22Rv1 (cell line): ENCODE measurements at regions not wholly inside any gene's neighbourhood (a gene's known extent, or its start where the extent isn't known, plus 50 kb on each side); places are given as distances from the start of the nearest gene placed in this dataset.

ENCODE experiments used
- ZFX ChIP-seq: fragments of 450-650 bp; IDR thresholded peaks from 2 replicates; pipeline ENCODE4 v1.6.1; 2017; ENCODE audit warnings: antibody characterized with exemption, borderline replicate concordance
- TF ChIP-seq, protein P1 (sequence below): fragments of 450-650 bp; IDR thresholded peaks from 2 replicates; pipeline ENCODE4 v1.5.1; 2017; ENCODE audit warnings: mild to moderate bottlenecking

DNA sequence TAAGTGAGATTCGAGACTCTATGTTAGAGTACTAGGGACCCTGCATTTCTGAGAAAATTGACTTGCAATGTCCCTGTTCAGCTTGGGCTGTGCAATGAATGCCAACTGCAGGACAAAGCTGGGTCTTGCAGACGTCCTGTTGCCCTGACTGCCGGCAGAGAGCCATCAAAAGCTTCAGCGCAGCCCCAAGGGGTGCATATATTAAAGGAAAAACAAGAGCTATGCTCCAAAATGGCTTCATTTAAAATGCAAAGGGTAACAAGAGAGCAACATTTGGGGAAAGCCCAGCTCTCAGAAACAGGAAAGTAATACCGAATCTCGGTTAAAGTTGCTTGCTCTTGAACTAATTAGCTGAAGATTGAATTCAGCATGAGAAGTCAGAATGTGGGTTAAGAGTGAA, 110.9 kb upstream of the PNPT1 start:
- TF ChIP-seq, protein P1, sequence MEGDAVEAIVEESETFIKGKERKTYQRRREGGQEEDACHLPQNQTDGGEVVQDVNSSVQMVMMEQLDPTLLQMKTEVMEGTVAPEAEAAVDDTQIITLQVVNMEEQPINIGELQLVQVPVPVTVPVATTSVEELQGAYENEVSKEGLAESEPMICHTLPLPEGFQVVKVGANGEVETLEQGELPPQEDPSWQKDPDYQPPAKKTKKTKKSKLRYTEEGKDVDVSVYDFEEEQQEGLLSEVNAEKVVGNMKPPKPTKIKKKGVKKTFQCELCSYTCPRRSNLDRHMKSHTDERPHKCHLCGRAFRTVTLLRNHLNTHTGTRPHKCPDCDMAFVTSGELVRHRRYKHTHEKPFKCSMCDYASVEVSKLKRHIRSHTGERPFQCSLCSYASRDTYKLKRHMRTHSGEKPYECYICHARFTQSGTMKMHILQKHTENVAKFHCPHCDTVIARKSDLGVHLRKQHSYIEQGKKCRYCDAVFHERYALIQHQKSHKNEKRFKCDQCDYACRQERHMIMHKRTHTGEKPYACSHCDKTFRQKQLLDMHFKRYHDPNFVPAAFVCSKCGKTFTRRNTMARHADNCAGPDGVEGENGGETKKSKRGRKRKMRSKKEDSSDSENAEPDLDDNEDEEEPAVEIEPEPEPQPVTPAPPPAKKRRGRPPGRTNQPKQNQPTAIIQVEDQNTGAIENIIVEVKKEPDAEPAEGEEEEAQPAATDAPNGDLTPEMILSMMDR = no peak
- no peak for TF ChIP-seq ZFX
